ENCODE measurements at regions not wholly inside any gene's neighbourhood (a gene's known extent, or its start where the extent isn't known, plus 50 kb on each side); places are given as distances from the start of the nearest gene placed in this dataset.

DNA sequence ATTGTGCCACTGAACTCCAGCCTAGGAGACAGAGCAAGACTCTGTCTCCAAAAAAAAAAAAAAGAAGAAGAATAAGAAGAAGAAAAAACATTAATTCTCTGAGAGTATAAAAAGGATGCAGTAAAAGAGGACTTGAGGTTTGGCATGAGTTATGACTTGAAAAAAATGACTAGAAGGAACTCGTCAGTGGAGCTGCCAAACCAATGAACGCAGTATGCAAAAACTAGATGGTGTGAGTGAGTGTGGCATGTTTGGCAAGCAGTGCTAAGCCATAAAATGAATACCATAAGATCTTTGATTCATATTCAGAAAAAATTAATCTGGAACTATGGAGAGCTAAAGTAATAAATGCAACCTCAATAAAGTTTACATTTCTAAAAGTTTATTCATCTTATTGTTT, 68.6 kb upstream of the MEOX2 start:
- TF ChIP-seq, protein P1, sequence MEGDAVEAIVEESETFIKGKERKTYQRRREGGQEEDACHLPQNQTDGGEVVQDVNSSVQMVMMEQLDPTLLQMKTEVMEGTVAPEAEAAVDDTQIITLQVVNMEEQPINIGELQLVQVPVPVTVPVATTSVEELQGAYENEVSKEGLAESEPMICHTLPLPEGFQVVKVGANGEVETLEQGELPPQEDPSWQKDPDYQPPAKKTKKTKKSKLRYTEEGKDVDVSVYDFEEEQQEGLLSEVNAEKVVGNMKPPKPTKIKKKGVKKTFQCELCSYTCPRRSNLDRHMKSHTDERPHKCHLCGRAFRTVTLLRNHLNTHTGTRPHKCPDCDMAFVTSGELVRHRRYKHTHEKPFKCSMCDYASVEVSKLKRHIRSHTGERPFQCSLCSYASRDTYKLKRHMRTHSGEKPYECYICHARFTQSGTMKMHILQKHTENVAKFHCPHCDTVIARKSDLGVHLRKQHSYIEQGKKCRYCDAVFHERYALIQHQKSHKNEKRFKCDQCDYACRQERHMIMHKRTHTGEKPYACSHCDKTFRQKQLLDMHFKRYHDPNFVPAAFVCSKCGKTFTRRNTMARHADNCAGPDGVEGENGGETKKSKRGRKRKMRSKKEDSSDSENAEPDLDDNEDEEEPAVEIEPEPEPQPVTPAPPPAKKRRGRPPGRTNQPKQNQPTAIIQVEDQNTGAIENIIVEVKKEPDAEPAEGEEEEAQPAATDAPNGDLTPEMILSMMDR (conservative IDR thresholded peaks at IDR 0.05; ENCODE audit: low read depth): no peak
- ChIA-PET POLR2A (ENCODE audit: low non-redundant PET) (no interaction called here), CTCF (interaction anchor here (0.6 kb wide), 1 partner anchor 194 kb away, joined by 3 read pairs; no protein-coding TSS in a partner anchor)
- no peak overlapping the region for H3K27ac ChIP-seq
- no peak for DNase-seq (ENCODE audit: low spot score)

GRCh38 chr7:15753887-15754579, 67.5 kb upstream of the MEOX2 start:
- DNase-seq (ENCODE audit: low spot score): no peak
- H3K27ac ChIP-seq: no peak overlapping the region
- CTCF ChIA-PET: interaction anchor here (0.6 kb wide), 1 partner anchor 195 kb away, joined by 3 read pairs; no protein-coding TSS in a partner anchor
- TF ChIP-seq, protein P1 (conservative IDR thresholded peaks at IDR 0.05; ENCODE audit: low read depth): no peak
- POLR2A ChIA-PET (ENCODE audit: low non-redundant PET): no interaction called here

DNA sequence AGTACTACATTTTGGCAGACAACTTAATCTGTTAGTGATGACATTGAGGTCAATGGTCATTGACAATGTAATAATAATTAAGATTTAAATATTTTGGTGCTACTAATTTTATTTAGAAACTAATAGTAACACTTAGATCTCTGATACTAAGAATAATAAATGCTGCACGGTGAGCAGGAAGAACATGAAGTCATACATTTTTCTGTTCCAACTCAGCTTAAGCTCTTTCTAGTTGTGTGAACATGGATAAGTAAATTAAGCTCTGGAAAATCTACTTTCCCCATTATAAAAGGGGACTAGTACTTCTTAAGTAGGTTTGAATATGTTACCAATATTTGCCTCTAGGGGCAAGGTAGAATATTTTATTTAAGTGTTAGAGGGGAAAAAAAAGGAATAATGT, 65.9 kb upstream of the MEOX2 start:
- TF ChIP-seq, protein P1 (conservative IDR thresholded peaks at IDR 0.05; ENCODE audit: low read depth): no peak
- POLR2A ChIA-PET (ENCODE audit: low non-redundant PET): no interaction called here
- DNase-seq (ENCODE audit: low spot score): no peak
- CTCF ChIA-PET: no interaction called here
- no peak overlapping the region for H3K27ac ChIP-seq

DNA sequence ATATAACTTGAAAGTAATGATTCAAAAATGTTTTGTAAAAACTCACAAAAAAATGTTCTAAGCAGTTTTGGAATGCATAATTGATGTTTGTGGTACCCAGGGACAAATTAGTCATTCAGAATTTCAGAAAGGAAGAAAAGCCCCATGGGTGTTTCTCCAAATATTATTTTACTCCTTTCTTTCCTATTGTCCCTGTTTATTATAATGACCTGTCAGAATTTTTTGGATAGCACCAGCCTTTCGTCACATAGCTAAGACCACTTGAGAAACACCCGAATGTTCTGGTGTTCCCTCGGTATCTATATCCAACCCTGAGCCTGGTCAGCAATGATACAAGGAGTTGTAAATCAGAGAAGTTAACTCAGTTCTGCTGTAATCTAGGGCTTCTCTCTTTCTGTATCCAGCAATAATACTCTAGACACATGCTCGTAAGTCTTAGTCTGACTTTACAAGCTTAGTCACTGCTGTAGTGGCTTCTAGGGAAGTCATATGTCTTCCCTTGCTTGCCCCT, 64.8 kb upstream of the MEOX2 start:
- ChIA-PET POLR2A (ENCODE audit: low non-redundant PET) (no interaction called here), CTCF (interaction anchor here (0.7 kb wide), 1 partner anchor 191 kb away, joined by 3 read pairs; no protein-coding TSS in a partner anchor)
- no peak for DNase-seq (ENCODE audit: low spot score)
- H3K27ac ChIP-seq: no peak overlapping the region
- TF ChIP-seq, protein P1 (conservative IDR thresholded peaks at IDR 0.05; ENCODE audit: low read depth): no peak

GRCh38 chr7:15750727-15751126, 64.2 kb upstream of the MEOX2 start:
- ChIA-PET CTCF (no interaction called here), POLR2A (ENCODE audit: low non-redundant PET) (no interaction called here)

GRCh38 chr7:15749631-15750030, 63.1 kb upstream of the MEOX2 start:
- TF ChIP-seq, protein P1 (conservative IDR thresholded peaks at IDR 0.05; ENCODE audit: low read depth): no peak
- DNase-seq (ENCODE audit: low spot score): no peak
- POLR2A ChIA-PET (ENCODE audit: low non-redundant PET): no interaction called here
- CTCF ChIA-PET: interaction anchor here (0.5 kb wide), 1 partner anchor 358 kb away, joined by 3 read pairs; no protein-coding TSS in a partner anchor
- no peak overlapping the region for H3K27ac ChIP-seq

More at GRCh38 chr7:15750727-15751126, 64.2 kb upstream of the MEOX2 start:
- no peak for DNase-seq (ENCODE audit: low spot score)
- no peak overlapping the region for H3K27ac ChIP-seq
- TF ChIP-seq, protein P1 (conservative IDR thresholded peaks at IDR 0.05; ENCODE audit: low read depth): no peak
